ENCODE measurements at regions not wholly inside any gene's neighbourhood (a gene's known extent, or its start where the extent isn't known, plus 50 kb on each side); places are given as distances from the start of the nearest gene placed in this dataset.
"Not testable (repeated sequence)": the region's sequence is repeated elsewhere in the genome, so short reads cannot be mapped to it uniquely, and the experiment has no call there.

DNA sequence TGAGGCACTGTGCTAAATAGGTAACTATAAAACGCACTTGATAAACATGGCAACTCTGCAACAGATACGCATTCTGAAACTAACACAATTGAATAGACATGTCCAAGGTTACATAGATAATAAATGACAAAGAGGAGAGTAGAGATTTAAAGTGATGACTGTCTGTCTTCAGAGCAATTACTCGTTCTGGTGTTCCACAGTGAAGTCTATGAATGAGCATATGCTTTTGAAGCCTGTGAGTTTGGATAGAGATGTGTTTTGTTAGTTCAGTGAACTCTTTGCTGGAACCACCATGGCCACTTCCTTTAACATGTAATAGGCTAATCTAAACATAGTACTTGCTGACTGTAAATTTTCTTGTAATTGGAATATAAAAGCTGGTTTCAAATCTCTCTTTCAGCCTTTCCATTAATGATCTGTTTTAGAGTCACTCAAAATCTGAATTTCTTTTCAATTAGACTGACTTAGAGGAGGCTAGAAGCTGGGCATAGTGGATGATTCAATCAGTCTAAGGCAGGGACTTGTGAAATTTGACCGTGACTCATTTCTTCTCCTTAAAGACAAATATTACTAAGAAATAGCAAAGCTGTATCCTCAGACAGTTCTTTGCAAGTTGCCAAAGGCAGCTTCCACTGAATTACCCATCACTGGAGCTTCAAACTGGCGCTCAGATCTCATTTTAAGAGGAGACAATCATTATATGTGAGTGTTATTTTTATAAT is 1130.1 kb upstream of the CELF4 start:
- DNase-seq (ENCODE audit: low read depth in 1 of 2, low spot score in 1 of 2) = no peak

DNA sequence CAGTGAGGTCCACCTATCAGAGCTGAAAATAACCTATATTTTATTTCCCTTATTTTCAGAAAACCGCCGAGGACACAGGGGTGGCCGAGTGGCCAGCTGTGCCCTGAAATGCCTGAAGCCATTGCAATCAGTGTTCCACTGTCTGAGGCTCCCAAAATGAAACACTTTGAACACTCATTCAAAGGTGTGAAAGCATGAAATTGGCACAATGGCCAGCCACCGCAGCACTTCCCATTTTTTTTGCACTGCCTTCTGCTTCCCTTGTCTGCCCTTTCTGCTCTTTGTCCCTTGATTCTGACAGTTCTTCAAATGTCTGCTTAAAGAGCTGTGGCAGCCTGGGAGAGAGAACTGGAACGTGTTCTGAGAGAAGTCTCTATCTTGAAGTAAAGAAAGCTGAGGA is 1127.5 kb upstream of the CELF4 start:
- no peak for DNase-seq (ENCODE audit: low read depth in 1 of 2, low spot score in 1 of 2)

DNA sequence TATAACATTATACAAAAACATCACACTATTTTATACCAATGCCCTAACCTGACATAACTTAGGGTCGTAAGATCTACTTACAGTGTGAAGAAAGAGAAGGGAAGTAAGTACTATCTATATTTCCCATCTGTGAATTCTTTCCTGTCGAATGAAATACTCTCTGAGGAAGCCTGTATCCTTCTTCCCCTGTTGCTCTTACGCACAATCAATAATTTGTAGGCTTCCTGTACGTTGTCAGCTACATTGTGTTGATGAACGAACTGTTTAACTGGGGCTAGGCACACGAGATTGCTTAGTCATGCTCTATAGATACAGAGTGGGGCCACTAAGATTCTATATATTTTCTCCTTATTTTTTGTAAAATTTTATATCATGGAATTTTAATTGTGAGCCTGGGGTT is 1125.0 kb upstream of the CELF4 start:
- no peak for DNase-seq (ENCODE audit: low read depth in 1 of 2, low spot score in 1 of 2)

DNA sequence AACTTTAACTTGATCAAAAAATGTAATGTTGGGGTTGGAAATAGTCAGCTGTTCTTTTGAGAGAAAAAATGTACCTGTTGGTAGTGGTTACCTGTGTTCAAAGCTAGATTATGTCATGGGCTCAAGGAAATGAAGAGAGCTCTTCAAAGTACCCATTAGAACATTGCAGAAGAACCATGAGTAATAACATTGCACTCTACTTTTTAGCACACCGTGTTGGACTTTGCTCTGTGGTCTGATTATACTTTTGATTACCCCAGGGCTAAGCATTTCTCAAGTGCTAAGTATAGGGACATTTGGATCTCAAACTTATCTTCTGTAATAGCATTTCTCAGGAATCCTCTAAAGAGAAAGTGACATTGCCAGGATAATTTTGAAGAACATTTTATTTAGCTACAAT is 1122.8 kb upstream of the CELF4 start:
- no peak for DNase-seq (ENCODE audit: low read depth in 1 of 2, low spot score in 1 of 2)

DNA sequence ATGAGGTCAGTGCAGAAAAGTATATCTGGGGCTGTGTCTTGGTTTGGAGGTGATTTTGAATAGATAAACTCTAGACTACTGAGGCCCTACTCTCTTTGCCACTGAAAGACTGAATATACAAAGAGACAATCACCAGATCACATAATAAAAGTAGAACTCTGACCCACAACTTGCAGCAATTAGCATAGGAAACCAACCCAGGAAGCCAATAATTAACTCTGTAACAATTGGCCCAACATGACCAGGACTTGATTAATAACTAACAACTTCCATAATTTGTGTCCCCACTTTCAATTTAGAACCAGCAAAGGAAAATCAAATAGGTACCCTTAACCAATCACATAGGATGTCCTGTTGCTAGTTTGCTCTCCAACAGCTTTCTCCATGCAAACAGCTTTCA is 1104.9 kb upstream of the CELF4 start:
- no peak for DNase-seq (ENCODE audit: low read depth in 1 of 2, low spot score in 1 of 2)

DNA sequence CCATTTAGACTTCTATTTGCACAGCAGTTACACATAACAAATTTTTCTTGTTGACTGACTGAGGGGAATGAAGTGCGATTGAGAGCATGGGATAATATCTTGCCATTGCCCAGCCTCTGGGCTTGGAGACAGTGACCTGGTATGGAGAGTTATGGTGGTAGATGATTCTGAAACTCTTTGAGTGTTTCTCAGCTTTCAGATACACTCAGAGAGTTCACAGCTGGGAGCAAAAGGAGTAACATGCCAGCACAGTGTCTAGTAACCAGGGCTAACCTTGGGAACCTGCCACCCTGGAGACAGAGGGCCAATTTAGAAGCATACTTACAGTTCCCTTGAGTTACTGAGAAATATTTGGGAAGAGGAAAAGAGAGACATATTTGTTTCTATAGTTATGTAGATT is 1099.3 kb upstream of the CELF4 start:
- no peak for DNase-seq (ENCODE audit: low read depth in 1 of 2, low spot score in 1 of 2)

DNA sequence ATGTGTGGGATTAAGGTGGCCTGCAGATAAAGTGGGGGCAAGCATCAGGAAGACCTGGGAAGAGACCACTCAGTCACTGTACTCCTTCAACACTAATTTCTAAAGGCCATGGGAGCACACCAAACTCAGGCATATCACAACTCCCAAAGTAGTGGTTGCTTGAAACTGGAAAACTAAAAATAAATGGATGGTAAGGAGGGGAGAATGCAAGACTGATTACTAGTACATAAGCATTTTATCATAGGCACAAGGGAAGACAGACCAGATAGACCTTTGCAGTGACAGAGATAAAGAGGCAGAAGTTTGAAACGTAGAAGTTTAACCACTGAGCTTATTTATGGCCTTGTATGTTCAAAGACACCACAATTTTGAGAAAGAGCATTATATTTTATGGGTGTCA is 1098.1 kb upstream of the CELF4 start:
- DNase-seq (ENCODE audit: low read depth in 1 of 2, low spot score in 1 of 2) = no peak

DNA sequence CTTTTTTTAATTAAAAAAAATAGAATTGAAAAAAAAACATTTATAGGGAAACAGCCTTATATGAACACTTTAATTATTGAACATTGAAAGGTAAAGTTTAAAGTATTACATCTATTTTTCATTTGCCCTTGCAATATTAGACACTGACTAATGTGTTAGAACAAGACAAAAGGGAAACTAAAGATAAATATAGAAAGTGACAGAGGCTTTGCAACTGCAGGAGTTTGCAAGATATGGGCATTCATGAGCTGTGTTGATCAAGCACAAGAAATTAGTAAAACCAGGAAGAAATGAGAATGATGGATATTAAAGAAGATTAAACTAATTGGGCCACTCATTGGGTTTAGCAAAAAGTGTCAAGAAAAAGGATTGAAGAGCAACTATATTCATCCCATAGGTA is 1097.7 kb upstream of the CELF4 start:
- no peak for DNase-seq (ENCODE audit: low read depth in 1 of 2, low spot score in 1 of 2)

DNA sequence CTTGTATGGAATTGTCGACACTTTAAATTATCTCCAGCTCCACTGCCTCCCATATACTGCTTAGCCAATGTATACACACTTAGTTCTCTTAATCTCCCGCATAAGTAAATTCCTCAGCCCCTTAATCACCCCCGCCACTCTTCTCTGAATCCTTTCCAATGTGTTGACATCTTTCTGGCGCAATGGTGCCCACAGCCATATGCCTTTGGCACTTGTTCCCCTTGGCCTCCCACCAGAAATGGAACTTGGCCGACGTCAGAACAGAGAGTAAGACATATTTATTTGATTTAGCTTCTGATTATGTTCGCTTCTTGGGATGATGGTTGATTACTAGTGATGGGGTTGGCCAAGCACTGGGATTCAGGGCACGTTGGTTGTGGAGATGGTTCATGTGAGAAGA is 1089.3 kb upstream of the CELF4 start:
- DNase-seq (ENCODE audit: low read depth in 1 of 2, low spot score in 1 of 2) = no peak

DNA sequence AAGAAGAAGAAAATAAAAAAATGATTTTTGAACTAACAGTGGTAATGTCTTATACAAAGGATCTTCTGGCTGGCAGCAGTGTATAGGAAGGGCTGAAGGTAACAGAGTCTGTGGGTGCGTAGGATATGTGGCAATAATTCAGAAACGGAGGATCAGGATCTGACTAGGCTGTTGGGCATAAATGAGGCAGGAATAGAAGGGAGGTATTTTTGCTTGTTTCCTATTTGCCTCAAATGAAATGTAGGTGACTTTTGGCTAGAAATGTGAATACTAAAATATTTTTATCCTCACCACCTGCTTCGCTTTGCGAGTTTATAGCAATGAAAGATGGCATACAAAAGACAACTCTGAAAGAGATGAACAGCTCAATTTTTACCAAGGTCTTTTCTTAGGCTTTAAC is 1086.1 kb upstream of the CELF4 start:
- no peak for DNase-seq (ENCODE audit: low read depth in 1 of 2, low spot score in 1 of 2)

DNA sequence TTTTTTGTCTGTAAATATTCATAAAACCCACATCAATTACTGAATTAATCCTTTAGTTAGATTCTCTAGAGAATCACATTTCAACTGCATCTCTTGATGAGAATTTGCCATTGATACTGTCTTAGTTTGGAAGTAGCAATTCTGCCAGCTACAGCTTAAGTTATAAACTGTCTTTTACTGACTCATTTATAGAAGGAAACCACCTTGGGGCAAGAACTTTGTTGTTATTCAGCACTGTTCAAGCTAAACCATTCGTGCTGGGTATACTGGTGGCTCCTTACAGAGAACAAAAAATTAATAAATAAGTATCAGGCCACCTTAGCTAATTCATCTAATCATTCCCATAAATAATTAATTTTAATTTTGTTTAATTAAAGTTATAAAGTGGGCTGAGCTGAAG is 1082.6 kb upstream of the CELF4 start:
- DNase-seq (ENCODE audit: low read depth in 1 of 2, low spot score in 1 of 2) = no peak

DNA sequence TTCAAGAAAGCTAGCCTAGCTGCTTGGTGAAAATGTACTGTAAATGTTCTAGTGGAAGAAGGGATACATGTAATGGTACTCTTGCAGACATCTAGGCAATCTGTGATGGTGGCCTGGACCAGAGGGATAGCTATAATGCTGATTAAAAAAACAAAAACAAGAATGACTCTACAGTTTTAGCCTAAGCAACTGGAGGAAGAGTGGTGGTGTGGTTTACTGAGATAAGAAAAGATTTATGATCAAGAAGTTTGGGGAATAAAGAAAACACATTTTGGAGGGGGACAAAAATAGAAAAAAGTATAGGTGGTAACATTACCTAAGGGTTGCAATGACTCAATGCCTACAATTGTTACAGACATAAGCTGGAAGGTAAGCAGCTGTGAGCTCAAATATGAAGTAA is 1080.7 kb upstream of the CELF4 start:
- DNase-seq (ENCODE audit: low read depth in 1 of 2, low spot score in 1 of 2) = no peak

DNA sequence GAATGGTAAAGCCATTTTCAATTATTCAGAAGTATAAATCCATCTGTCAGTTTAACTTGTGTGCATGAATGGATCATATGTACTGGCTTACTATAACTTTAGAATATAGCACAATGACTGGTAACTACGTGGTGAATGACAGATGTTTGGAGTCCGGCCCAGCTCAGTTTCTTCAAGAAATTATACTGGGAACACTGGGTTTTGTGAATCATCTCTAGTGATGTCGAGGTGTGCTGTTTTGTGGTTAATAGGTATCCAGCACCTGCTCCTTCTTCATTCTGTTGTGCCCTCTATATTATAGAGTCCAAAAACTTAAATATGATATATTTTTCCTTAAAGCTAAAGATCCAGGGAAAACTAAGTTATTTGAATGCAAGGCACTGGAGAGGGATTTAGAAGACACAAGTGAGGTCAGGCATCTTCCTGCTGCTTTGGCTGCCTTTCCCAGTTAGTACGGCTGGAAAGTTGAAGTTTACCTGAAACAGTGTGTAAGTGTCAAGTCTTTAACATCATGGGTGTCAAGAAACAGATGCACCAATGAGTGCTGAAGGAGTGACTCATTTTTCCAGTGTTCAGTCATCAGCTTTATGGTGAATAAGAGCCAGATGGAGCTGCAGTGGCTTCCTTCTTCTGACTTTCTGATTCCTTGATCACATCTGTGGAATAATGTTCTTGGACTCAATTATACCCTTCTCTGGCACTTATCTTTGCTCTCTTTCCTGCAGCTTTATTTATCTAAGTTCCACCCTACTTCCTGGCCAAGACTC is 1079.5 kb upstream of the CELF4 start:
- DNase-seq (ENCODE audit: low read depth in 1 of 2, low spot score in 1 of 2) = no peak

DNA sequence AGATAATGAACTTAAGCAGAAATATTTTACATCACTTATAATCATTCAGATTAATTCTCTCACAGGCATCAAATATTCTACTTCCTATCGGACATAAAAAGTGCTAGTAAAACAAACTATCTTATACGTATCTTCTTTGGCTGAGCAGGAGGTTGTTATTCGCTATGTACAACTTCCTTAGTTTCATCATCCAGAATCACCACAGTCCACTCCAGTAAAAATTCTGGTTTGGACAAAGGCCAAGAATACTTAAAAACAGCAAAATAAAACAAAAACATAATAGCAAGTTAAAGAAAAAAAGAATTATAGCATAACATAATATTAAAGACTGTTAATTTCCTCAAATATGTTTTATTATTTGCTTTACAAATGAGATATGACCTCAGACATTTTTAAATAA is 1077.1 kb upstream of the CELF4 start:
- DNase-seq (ENCODE audit: low read depth in 1 of 2, low spot score in 1 of 2) = no peak

DNA sequence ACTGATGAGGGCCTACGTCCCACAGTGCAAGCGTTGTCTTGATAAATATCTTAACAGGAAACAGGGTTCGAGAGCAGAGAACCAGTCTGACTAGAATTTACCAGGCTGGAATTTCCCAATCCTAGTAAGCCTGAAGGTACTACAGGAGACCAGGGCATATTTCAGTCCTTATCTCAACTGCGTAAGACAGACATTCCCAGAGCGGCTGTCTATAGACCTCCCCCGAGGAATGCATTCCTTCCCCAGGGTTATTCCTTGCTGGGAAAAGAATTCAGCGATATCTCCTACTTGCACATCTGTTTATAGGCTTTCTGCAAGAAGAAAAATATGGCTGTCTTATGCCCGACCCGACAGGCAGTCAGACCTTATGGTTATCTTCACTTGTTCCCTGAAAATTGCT is 1074.1 kb upstream of the CELF4 start:
- DNase-seq (ENCODE audit: low read depth in 1 of 2, low spot score in 1 of 2) = not testable (repeated sequence)

DNA sequence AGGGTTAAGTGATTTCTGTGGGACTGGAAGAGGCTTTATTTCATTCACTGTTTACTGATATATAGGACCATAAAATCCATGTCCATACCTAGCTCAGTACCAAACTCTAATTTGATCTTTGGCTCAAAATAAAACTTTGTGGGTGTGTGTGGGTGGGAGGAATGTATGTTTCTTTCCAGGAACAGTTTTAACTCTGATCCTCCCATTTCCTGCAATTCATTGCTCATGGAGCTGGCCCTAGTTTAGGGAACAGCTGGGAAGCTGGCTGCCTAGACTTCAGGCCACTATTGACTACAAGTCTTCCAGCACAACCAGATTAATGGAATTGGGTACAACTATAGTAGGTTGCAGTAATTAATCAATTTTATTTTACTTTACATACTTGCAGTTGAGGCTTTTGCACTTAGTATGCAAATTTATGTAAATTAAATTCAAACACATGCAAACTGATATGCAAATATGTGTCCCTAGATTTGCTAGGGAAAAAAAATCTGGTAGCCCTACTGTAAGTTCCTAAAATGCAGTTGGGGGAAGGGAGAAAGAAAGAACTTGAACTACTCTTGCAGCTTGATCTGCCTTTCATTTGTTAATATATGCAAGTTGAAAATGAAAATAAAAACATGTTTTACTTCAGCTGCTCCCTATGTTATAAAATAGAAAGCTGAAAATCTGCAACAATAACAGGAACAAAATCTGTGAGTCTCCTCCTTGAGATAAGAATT is 1070.3 kb upstream of the CELF4 start:
- DNase-seq (ENCODE audit: low read depth in 1 of 2, low spot score in 1 of 2) = no peak

DNA sequence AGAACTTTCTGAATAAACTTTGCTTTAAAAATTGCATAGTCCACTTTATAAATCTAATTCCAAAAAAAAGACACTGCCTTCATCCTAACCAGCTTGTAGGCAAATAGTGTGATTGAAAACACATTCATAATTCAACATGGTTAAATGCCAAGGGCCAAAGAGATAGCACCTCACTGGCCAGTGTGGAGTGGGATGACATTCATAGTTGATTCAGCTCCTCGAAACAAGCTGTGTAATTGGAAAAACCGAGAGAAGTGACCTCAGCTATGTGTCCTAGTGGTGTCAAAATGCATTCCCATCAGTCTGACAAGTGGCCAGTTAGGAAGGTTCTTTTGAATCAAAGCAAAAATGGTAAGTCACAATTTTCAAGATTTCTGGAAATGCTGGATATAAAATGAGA is 1068.5 kb upstream of the CELF4 start:
- no peak for DNase-seq (ENCODE audit: low read depth in 1 of 2, low spot score in 1 of 2)

DNA sequence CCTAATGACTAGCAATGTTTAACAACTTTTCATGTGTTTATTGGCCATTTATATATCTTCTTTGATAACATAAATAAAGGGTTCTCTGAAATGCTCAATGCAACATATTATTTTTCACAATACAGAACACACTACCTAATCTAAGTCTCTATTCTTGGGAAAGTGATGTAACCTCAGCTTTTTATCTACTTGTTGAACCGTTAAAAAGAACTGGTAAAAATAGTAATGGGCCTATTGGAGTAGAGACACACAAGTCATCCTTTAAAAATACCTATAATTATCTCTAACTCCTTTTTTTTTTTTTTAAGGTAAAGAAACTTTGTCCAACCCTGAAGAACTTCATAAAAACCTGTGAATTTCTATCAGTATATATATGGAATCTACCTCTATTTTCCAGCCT is 1067.7 kb upstream of the CELF4 start:
- DNase-seq (ENCODE audit: low read depth in 1 of 2, low spot score in 1 of 2) = no peak

DNA sequence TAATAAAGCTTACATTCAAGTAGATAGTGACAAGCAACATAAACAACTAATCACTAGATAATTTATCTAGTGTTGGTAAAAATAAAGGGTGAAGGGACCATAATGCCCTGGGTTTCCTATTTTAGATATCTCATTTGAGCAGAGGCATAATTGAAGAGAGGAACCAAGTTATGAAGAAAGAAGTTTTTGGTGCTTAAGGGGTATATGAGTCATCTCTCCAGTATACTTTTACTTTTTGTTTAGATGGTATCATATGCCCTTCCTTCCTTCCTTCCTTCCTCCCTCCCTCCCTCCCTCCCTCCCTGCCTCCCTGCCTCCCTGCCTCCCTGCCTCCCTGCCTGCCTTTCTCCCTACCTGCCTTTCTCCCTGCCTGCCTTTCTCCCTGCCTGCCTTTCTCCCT is 1053.5 kb upstream of the CELF4 start:
- DNase-seq (ENCODE audit: low read depth in 1 of 2, low spot score in 1 of 2) = no peak

DNA sequence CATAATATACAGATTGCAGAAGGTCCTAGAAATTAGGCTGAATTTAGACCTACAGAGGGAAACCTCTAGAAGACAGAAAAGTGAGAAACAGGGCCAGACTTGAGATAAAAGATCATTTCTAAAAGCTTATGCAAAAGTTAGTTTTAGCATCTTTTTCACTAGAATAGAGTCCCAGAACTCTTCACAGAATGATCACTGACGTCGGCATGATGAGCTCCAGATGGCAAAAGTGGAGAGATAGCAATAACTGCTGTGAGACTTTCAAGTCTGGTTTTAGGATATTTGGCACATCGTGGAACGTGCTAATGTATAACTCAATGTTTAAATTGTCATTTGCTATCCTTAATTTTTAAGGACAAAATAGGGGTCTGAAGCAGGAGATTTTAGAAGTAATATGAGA is 1050.7 kb upstream of the CELF4 start:
- no peak for DNase-seq (ENCODE audit: low read depth in 1 of 2, low spot score in 1 of 2)

DNA sequence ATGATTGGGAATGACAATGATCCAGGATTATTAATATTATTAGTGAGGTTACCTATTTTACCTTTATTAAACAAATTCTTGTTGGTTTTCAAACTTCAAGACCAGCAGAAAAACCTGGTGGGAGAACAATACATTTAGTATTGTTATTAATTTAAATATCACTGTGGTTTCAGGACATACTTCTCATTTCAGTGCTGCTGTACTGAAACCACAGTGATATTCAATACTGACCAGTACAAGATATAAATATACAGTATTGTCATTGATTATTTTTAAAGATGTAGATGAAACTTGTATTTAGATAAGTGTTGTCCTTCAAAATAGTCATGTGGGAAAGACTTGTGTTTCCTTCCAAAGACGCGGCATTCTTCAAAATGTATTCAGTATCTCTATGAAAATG is 1047.3 kb upstream of the CELF4 start:
- no peak for DNase-seq (ENCODE audit: low read depth in 1 of 2, low spot score in 1 of 2)

All from stimulated activated CD4-positive, alpha-beta T cell treated with anti-CD3 and anti-CD28 coated beads, Interleukin-15, amount 100 ng/mL, for 1 hour (primary cell).